Endothelial cell of umbilical vein (primary cell): ENCODE measurements at regions not wholly inside any gene's neighbourhood (a gene's known extent, or its start where the extent isn't known, plus 50 kb on each side); places are given as distances from the start of the nearest gene placed in this dataset.

Experiments used
- BruUV-seq: library from RNA; stranded (reverse); fragments of 400-500 nt; replicated peaks from 2 replicates; lab custom pipeline; 2021; lab: Mats Ljungman, UMichigan
- CTCF ChIA-PET: fragments of 300-600, 350-600 bp; sonication (Branson Sonifier 250); formaldehyde crosslinking; loops from one replicate; lab custom pipeline; 2021; ENCODE audit warnings: antibody characterized with exemption, inconsistent platforms; lab: Charles Lee
- POLR2A ChIA-PET: fragments of 300-600, 350-600 bp; sonication (Branson Sonifier 250); formaldehyde crosslinking; loops from one replicate; lab custom pipeline; 2021; ENCODE audit warnings: antibody characterized with exemption, inconsistent platforms; lab: Charles Lee
- DNase-seq: peaks from one replicate; pipeline ENCODE4 v3.0.0-alpha.2; 2011; ENCODE audit warnings: low read depth, low spot score
- FAIRE-seq: peaks from 2 replicates; lab custom pipeline; 2011; peaks lifted over from hg19 to GRCh38; lab: Jason Lieb, UNC
- H2AFZ ChIP-seq: 2 replicates; pipeline ENCODE4 v1.6.0; 2012; ENCODE audit warnings: low read depth, low read length, control low read depth, inconsistent platforms
- H3K27ac ChIP-seq: 2 replicates; pipeline ENCODE4 v1.5.1; 2011; ENCODE audit warnings: low read depth, mild to moderate bottlenecking, control low read depth, low read length, moderate library complexity; ENCODE audit not compliant: insufficient read depth
- H3K27me3 ChIP-seq, 2 experiments: 2 replicates each; pipeline versions ENCODE4 v1.6.0 to v1.6.1; 2011; ENCODE audit warnings: low read length in 2 of 2, mixed read lengths in 1 of 2; ENCODE audit not compliant: control insufficient read depth in 2 of 2, insufficient read depth in 2 of 2
- H3K36me3 ChIP-seq, 2 experiments: 2 replicates in 1 of 2; 3 replicates in 1 of 2; pipeline ENCODE4 v1.5.1; 2011; ENCODE audit warnings: low read length in 2 of 2, mild to moderate bottlenecking in 1 of 2, moderate library complexity in 1 of 2; ENCODE audit not compliant: control insufficient read depth in 2 of 2, insufficient read depth in 2 of 2; ENCODE audit errors: extremely low read depth in 1 of 2
- H3K4me1 ChIP-seq: 3 replicates; pipeline ENCODE4 v1.5.1; 2011; ENCODE audit warnings: mild to moderate bottlenecking, low read length; ENCODE audit not compliant: control insufficient read depth, insufficient read depth; ENCODE audit errors: extremely low read depth
- H3K4me2 ChIP-seq: 2 replicates; pipeline ENCODE4 v1.6.1; 2011; ENCODE audit warnings: low read length, control low read depth, mixed read lengths; ENCODE audit not compliant: insufficient read depth
- H3K4me3 ChIP-seq, 3 experiments: fragments of 200-600 bp in 1 of 3; sonication (generic), shearing (Covaris generic) in 1 of 3; replicated peaks in 1 of 3; 2 replicates each; pipeline ENCODE4 v1.5.1; 2011 to 2016; ENCODE audit warnings: control low read depth in 3 of 3, low read length in 3 of 3, mild to moderate bottlenecking in 2 of 3, inconsistent platforms in 1 of 3, low read depth in 1 of 3, moderate library complexity in 1 of 3; ENCODE audit not compliant: insufficient read depth in 1 of 3
- H3K79me2 ChIP-seq: 2 replicates; pipeline ENCODE4 v1.6.0; 2012; ENCODE audit warnings: low read length, inconsistent platforms; ENCODE audit not compliant: control insufficient read depth, insufficient read depth
- H3K9ac ChIP-seq: replicated peaks from 2 replicates; pipeline ENCODE3; 2011; ENCODE audit warnings: low read length, control low read depth; ENCODE audit not compliant: insufficient read depth; ENCODE audit errors: extremely low read depth
- H3K9me1 ChIP-seq: replicated peaks from 3 replicates; pipeline ENCODE4 v1.6.0; 2011; ENCODE audit warnings: mild to moderate bottlenecking, low read length; ENCODE audit not compliant: control insufficient read depth, insufficient read depth; ENCODE audit errors: extremely low read depth
- H3K9me3 ChIP-seq: replicated peaks from 2 replicates; pipeline ENCODE4 v1.5.1; 2012; ENCODE audit warnings: low read length, inconsistent platforms; ENCODE audit not compliant: control insufficient read depth, insufficient read depth
- H4K20me1 ChIP-seq: replicated peaks from 2 replicates; pipeline ENCODE3; 2011; ENCODE audit warnings: mild to moderate bottlenecking, low read length; ENCODE audit not compliant: control insufficient read depth, insufficient read depth; ENCODE audit errors: extremely low read depth
- CTCF ChIP-seq, 2 donors: IDR thresholded peaks; 1 replicate in 1 of 2; 2 replicates in 1 of 2; pipeline ENCODE4 v1.5.1; 2011; ENCODE audit warnings: low read length in 2 of 2, mild to moderate bottlenecking in 2 of 2, moderate library complexity in 2 of 2, control low read depth in 1 of 2, inconsistent platforms in 1 of 2, low read depth in 1 of 2; ENCODE audit not compliant: insufficient read depth in 1 of 2; ENCODE audit errors: extremely low read depth in 1 of 2
- EZH2 ChIP-seq: IDR thresholded peaks from 2 replicates; pipeline ENCODE4 v1.6.1; 2012; ENCODE audit warnings: borderline replicate concordance, low read depth, mild to moderate bottlenecking, moderate library complexity, low read length, inconsistent platforms; ENCODE audit not compliant: severe bottlenecking
- FOS ChIP-seq: IDR thresholded peaks from 2 replicates; pipeline ENCODE4 v1.6.1; 2011; ENCODE audit warnings: mild to moderate bottlenecking, low read length, moderate library complexity, borderline replicate concordance; ENCODE audit not compliant: insufficient read depth
- GATA2 ChIP-seq: IDR thresholded peaks from 2 replicates; pipeline ENCODE4 v1.7.0; 2011; ENCODE audit warnings: low read depth, mild to moderate bottlenecking, moderate library complexity, mixed read lengths, low read length; ENCODE audit not compliant: insufficient read length, insufficient read depth
- JUN ChIP-seq: IDR thresholded peaks from 2 replicates; pipeline ENCODE4 v1.6.1; 2011; ENCODE audit warnings: borderline replicate concordance, low read depth; ENCODE audit not compliant: insufficient read length, insufficient read depth
- MAX ChIP-seq: IDR thresholded peaks from 2 replicates; pipeline ENCODE4 v1.6.1; 2011; ENCODE audit not compliant: insufficient read depth, insufficient read length
- MYC ChIP-seq: IDR thresholded peaks from one replicate; pipeline ENCODE4 v1.6.1; 2011; ENCODE audit warnings: mild to moderate bottlenecking, low read depth, low read length
- POLR2A ChIP-seq: IDR thresholded peaks from 2 replicates; pipeline ENCODE4 v1.6.1; 2012; ENCODE audit warnings: low read depth, mild to moderate bottlenecking, control low read depth, low read length
- POLR2AphosphoS5 ChIP-seq: IDR thresholded peaks from 2 replicates; pipeline ENCODE4 v1.6.1; 2012; ENCODE audit warnings: low read depth, mild to moderate bottlenecking, control low read depth, low read length, moderate library complexity; ENCODE audit not compliant: insufficient read depth
- dilution Hi-C: fragments of 300-500 bp; cut with MboI; formaldehyde crosslinking; loops from one replicate; pipeline ENCODE4 v1.15.0; 2019; ENCODE audit warnings: low sequenced_read_pairs; ENCODE audit not compliant: extremely low pct_ligation_motif_present
- intact Hi-C: fragments of 100-400 bp; cut with micrococcal nuclease; formaldehyde crosslinking; loops from one replicate; pipeline ENCODE4 v1.10.0; 2022

GRCh38 chr1:30146448-30146847 lies 576.9 kb downstream of the MATN1 start:
- ChIA-PET CTCF (no interaction called here), POLR2A (no interaction called here)
- Histone ChIP-seq H3K9me1 (no peaks in the 10 kb centered on the region), H3K4me2 (no peak overlapping the region), H3K27me3 (no peaks in the 10 kb centered on the region), H3K36me3 (no peaks in the 10 kb centered on the region), H3K4me3 (no peak overlapping the region), H3K9me3 (no peaks in the 10 kb centered on the region), H3K27ac (no peak overlapping the region), H3K4me1 (no peaks in the 10 kb centered on the region), H2AFZ (no peak overlapping the region), H4K20me1 (no peaks in the 10 kb centered on the region), H3K79me2 (no peaks in the 10 kb centered on the region), H3K9ac (no peak overlapping the region)
- TF ChIP-seq CTCF (IDR thresholded peaks at IDR 0.05; ENCODE audit: extremely low read depth in 1 of 2, insufficient read depth in 1 of 2, low read depth in 1 of 2, low read length in 2 of 2) (no peak), JUN (no peak), EZH2 (no peak), FOS (no peak), POLR2A (no peak), GATA2 (no peak), POLR2AphosphoS5 (no peak), MYC (no peak), MAX (no peak)
- no peak for FAIRE-seq
- no TSS peak for BruUV-seq
- dilution Hi-C loops, result no loop called here
- intact Hi-C loops, result no loop called here
- DNase-seq, result no peak
